GM18951 (cell line): ENCODE measurements at regions not wholly inside any gene's neighbourhood (a gene's known extent, or its start where the extent isn't known, plus 50 kb on each side); places are given as distances from the start of the nearest gene placed in this dataset.

Experiments
- POLR2A ChIP-seq: IDR thresholded peaks from 4 replicates; pipeline ENCODE4 v1.6.1; 2011; ENCODE audit warnings: mild to moderate bottlenecking; ENCODE audit not compliant: insufficient read length, insufficient read depth; ENCODE audit errors: extremely low read depth
- in situ Hi-C: fragments of 300-500 bp; cut with MboI; formaldehyde crosslinking; loops from one replicate; pipeline ENCODE4 v1.12.0; 2022; ENCODE audit warnings: low sequenced_read_pairs, mixed read lengths, inconsistent platforms; ENCODE audit not compliant: unreplicated experiment

- in situ Hi-C loops, result no loop called here
- TF ChIP-seq POLR2A, result no peak
Measured at GRCh38 chr2:17101091-17101490, 417.1 kb downstream of the RAD51AP2 start.

- in situ Hi-C loops, result no loop called here
- TF ChIP-seq POLR2A, result no peak
Measured at GRCh38 chr2:17095340-17095739, 422.9 kb downstream of the RAD51AP2 start.

GRCh38 chr2:17093712-17094111 lies 424.5 kb downstream of the RAD51AP2 start:
- no peak for TF ChIP-seq POLR2A
- in situ Hi-C loops, result no loop called here

GRCh38 chr2:17086990-17087389 lies 421.4 kb upstream of the CYRIA start:
- in situ Hi-C loops, result no loop called here

GRCh38 chr2:17085546-17086202 lies 420.0 kb upstream of the CYRIA start:
- in situ Hi-C loops, result no loop called here
- TF ChIP-seq POLR2A, result no peak

More at GRCh38 chr2:17086990-17087389, 421.4 kb upstream of the CYRIA start:
- no peak for TF ChIP-seq POLR2A

DNA sequence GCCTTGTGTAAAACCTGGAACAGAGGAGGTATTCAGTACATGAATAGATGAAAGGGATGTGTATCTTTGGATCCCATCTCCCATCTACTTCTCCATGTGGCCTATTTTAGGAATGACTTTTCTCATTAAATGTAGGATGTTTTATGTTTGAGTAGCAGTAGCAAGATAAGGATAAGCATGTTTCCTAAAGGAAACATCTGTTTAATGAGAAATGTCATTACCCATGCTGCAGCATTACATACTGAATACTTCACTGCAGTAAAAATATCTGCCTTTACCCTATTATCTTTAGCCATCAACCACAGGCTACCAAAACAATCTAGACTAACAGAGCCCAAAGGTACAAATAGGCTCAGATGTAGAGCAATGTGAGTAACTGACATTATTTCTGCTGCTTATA lies 419.2 kb upstream of the CYRIA start:
- TF ChIP-seq POLR2A, result no peak
- in situ Hi-C loops, result no loop called here

DNA sequence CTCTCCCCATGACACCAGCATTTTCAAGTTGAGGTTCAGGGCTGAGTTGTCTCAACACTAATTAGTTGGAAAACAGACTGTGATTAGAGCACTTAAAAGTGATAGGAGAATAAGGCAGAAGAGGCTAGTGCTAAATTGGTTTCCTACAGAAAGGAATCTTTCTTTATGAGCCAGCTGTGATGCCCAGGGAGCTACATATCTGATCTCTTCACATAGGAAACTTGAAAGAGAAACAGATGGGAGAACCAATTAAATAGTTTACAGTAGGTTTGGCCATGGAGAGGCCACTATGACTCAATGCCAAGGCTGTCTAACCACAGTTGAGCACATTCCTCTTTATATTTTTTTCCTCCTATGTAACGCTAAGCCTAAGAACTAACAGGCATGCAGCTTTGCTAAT lies 418.3 kb upstream of the CYRIA start:
- in situ Hi-C loops, result no loop called here
- TF ChIP-seq POLR2A, result no peak

GRCh38 chr2:17079262-17079661 lies 413.6 kb upstream of the CYRIA start:
- in situ Hi-C loops, result no loop called here
- TF ChIP-seq POLR2A, result no peak

DNA sequence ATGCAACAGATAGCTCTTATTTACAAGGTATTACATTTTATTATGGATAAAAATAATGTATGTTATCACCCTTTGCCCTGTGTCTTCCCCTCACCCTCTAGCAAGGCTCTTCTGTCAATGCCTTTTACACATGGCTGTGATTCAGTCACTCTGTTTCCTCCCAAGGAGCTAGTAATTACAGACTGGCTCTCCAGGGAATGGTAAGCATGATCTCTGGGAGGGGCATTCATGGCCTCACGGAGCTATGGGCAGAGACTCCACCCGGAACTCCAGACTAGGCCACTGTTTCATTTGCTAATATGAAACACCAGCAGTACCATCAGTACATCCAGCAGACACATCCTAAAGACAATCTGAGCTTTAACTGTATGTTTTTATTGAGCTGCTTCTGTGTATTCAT lies 410.9 kb upstream of the CYRIA start:
- TF ChIP-seq POLR2A, result no peak
- in situ Hi-C loops, result no loop called here

DNA sequence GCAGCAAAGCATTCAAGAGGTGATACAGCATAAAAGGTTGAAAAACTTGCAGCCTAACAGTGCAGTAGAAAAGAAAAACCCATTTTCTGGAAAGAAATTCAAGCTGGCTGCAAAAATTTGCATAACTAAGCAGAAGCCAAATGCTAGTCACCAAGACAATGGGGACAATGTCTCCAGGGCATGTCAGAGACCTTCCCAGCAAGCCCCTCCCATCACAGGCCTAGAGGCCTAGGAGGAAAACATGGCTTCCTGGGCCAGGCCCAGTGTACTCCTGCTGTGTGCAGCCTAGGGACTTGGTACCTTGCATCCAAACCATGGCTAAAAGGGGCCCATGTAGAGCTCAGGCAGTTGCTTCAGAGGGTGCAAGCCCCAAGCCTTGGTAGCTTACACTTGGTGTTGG lies 405.1 kb upstream of the CYRIA start:
- in situ Hi-C loops, result no loop called here
- TF ChIP-seq POLR2A, result no peak

GRCh38 chr2:17069564-17069963 lies 403.9 kb upstream of the CYRIA start:
- in situ Hi-C loops, result no loop called here
- TF ChIP-seq POLR2A, result no peak

- in situ Hi-C loops, result no loop called here
- TF ChIP-seq POLR2A, result no peak
Measured at GRCh38 chr2:17068021-17068420, 402.4 kb upstream of the CYRIA start.

- in situ Hi-C loops, result no loop called here
Measured at GRCh38 chr2:17065536-17065935, 399.9 kb upstream of the CYRIA start.

GRCh38 chr2:17061028-17061427 lies 395.4 kb upstream of the CYRIA start:
- no peak for TF ChIP-seq POLR2A
- in situ Hi-C loops, result no loop called here

More at GRCh38 chr2:17065536-17065935, 399.9 kb upstream of the CYRIA start:
- no peak for TF ChIP-seq POLR2A

- in situ Hi-C loops, result no loop called here
- TF ChIP-seq POLR2A, result no peak
Measured at GRCh38 chr2:17059458-17059857, 393.8 kb upstream of the CYRIA start.

DNA sequence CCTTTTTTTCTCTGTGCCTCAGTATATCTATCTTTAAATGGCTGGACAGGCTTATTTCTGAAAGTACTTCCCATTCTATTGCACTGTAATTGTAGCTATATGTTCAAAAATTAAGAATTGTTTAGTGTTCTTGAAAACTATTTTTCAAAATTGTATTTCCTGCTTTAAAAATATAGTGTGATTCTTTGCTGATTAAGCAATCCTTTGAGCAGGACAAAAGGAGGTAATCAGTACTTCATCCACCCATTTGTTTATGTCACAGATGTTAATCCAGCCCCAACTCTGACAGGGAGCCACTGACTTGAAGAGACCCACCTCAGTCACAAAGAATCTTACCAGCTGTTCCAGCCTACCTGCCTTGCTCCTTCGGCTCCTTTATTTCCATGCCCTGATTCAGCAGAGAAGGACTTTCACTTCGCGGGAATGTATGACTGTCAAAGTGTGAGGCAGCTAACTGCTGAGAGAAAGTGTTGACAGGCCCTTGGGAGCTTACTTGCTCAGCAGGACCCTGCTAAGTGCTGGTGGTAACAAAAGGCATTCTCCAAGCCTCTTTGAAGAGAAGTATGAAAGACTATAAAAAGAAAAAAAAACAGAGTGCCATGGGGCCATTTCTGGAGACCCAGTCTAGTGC lies 393.3 kb upstream of the CYRIA start:
- in situ Hi-C loops, result no loop called here
- no peak for TF ChIP-seq POLR2A
